ENCODE measurements at regions not wholly inside any gene's neighbourhood (a gene's known extent, or its start where the extent isn't known, plus 50 kb on each side); places are given as distances from the start of the nearest gene placed in this dataset.

DNA sequence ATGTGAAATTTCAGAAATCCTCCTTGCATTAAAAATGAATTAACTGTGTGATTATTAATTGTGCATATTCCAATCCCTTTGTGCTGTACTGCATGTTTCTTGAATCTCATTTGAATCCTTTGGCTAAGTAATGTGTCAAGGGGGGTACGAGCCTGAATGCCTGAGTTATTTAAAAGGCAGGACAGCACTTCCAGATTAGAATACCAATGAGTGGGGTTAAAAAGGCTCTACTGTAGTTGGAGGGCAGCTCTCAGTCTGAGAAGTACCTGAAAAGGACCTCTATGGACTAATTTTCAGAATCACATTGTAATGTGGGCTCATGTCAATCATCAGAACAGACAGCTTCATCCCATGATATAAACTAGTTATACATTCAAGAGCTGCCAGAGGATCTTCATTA is 423.0 kb downstream of the GRB14 start:
- no peak for DNase-seq (ENCODE audit: low spot score in 2 of 2)
- TF ChIP-seq CTCF (IDR thresholded peaks at IDR 0.05), result no peak
- TF ChIP-seq POLR2A (IDR thresholded peaks at IDR 0.05), result no peak
- no peak overlapping the region for H3K4me3 ChIP-seq (ENCODE audit: low read depth, poor library complexity, severe bottlenecking)
- 67 to 84% methylated on average over 1 of the region's 1 CpG for WGBS, 2 donors
- intact Hi-C loops (cut with DNase I; ENCODE audit: low total_unique reads), result no loop called here

DNA sequence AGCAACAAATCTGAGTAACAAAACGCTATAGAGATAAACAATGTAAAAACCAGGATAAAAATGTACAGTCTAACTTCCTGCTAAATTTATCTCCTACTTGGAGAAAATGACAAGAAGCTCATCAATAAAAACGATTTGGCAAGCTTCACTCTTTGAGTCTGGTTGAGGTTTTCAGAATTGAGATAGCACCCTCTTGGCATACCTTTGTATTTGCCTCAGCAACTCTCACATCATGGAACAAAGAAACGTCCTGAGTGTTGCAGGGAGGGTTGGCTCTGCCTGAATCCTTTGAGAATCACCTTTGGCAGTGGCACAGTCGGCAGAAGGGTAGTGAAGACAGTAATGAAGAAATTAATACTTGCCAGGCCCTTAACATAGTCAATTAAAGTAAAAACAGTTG is 430.6 kb downstream of the GRB14 start:
- TF ChIP-seq CTCF (IDR thresholded peaks at IDR 0.05), result no peak
- TF ChIP-seq POLR2A (IDR thresholded peaks at IDR 0.05), result no peak
- intact Hi-C loops (cut with DNase I; ENCODE audit: low total_unique reads), result no loop called here

GRCh38 chr2:164189851-164190250 is 431.4 kb downstream of the GRB14 start:
- intact Hi-C loops (cut with DNase I; ENCODE audit: low total_unique reads), result no loop called here
- no peak overlapping the region for H3K4me3 ChIP-seq (ENCODE audit: low read depth, poor library complexity, severe bottlenecking)
- no peak for DNase-seq (ENCODE audit: low spot score in 2 of 2)
- WGBS, 2 donors, result 90 to 94% methylated on average over 2 of the region's 2 CpGs
- no peak for TF ChIP-seq POLR2A (IDR thresholded peaks at IDR 0.05)

More for the DNA sequence above, 430.6 kb downstream of the GRB14 start:
- WGBS, 2 donors, result 45 to 51% methylated on average over 4 of the region's 4 CpGs
- no peak overlapping the region for H3K4me3 ChIP-seq (ENCODE audit: low read depth, poor library complexity, severe bottlenecking)
- no peak for DNase-seq (ENCODE audit: low spot score in 2 of 2)

DNA sequence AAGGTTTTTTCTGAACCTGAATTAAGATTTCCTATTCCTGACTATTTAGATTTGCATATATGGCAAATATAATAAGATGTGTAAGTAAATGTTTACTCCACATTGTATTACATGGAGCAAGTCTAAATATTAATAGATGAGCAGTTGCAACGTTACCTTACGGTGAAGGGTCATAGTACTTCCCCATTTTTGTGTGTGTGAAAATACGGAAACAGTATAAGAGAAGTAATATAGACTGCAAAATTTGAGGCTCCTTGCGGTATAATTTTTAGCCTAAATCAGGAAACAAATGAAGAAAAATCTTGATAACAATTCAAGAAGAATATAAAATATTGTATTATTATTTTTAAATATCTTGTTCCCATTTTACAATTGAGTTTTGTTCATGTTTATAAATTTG is 434.2 kb downstream of the GRB14 start:
- no peak overlapping the region for H3K4me3 ChIP-seq (ENCODE audit: low read depth, poor library complexity, severe bottlenecking)
- no peak for DNase-seq (ENCODE audit: low spot score in 2 of 2)
- intact Hi-C loops (cut with DNase I; ENCODE audit: low total_unique reads), result no loop called here
- WGBS, 2 donors, result 91 to 93% methylated on average over 4 of the region's 4 CpGs
- TF ChIP-seq CTCF (IDR thresholded peaks at IDR 0.05) (no peak), POLR2A (IDR thresholded peaks at IDR 0.05) (no peak)

DNA sequence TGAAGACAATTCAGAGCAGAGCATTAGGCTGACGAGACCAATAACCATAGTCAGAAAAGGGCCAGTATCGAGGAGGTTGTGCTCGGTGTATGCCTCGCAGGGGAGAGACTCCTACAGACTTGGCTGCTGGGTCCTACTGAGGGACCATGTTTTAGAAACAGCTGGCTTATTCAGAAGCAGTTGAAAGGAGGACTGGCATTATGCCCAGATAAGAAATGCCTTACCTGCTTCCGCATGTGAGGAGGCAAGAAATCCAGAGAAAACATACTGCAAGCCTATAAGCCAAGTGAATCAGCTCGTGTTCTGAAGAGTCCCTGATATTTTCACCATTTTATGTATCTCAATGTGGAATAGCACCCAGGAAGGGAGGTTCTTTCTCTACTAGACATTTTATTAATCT is 434.7 kb downstream of the GRB14 start:
- H3K4me3 ChIP-seq (ENCODE audit: low read depth, poor library complexity, severe bottlenecking), result no peak overlapping the region
- TF ChIP-seq CTCF (IDR thresholded peaks at IDR 0.05), result no peak
- no peak for TF ChIP-seq POLR2A (IDR thresholded peaks at IDR 0.05)
- intact Hi-C loops (cut with DNase I; ENCODE audit: low total_unique reads), result no loop called here
- WGBS, 2 donors, result 28 to 51% methylated on average over 6 of the region's 6 CpGs
- DNase-seq (ENCODE audit: low spot score in 2 of 2), result no peak

- 22 to 38% methylated on average over 5 of the region's 5 CpGs for WGBS, 2 donors
- TF ChIP-seq CTCF (IDR thresholded peaks at IDR 0.05) (no peak), POLR2A (IDR thresholded peaks at IDR 0.05) (no peak)
- DNase-seq (ENCODE audit: low spot score in 2 of 2), result no peak
Measured at GRCh38 chr2:164182116-164182627, 439.1 kb downstream of the GRB14 start.

More at GRCh38 chr2:164182116-164182627, 439.1 kb downstream of the GRB14 start:
- intact Hi-C loops (cut with DNase I; ENCODE audit: low total_unique reads), result no loop called here
- no peak overlapping the region for H3K4me3 ChIP-seq (ENCODE audit: low read depth, poor library complexity, severe bottlenecking)

Measured in lower leg skin (tissue), 4 donors.